SK-N-MC (cell line): ENCODE measurements at regions not wholly inside any gene's neighbourhood (a gene's known extent, or its start where the extent isn't known, plus 50 kb on each side); places are given as distances from the start of the nearest gene placed in this dataset.

Source experiments
- EZH2 ChIP-seq: fragments of 200-600 bp; sonication (generic); IDR thresholded peaks from one replicate; pipeline ENCODE4 v1.6.1; 2017; ENCODE audit warnings: antibody characterized with exemption
- FOXP2 ChIP-seq: optimal IDR thresholded peaks from 2 replicates; pipeline ENCODE3; 2011; ENCODE audit warnings: mild to moderate bottlenecking, moderate library complexity; ENCODE audit not compliant: insufficient read depth; ENCODE audit errors: extremely low read length, control extremely low read depth
- POLR2AphosphoS5 ChIP-seq: IDR thresholded peaks from 2 replicates; pipeline ENCODE4 v1.6.1; 2012; ENCODE audit warnings: mild to moderate bottlenecking, low read depth, low read length, borderline replicate concordance

GRCh38 chr3:6600237-6600636 lies 260.7 kb upstream of the GRM7 start:
- TF ChIP-seq EZH2 (no peak), POLR2AphosphoS5 (no peak), FOXP2 (no peak)
